ENCODE measurements at regions not wholly inside any gene's neighbourhood (a gene's known extent, or its start where the extent isn't known, plus 50 kb on each side); places are given as distances from the start of the nearest gene placed in this dataset.
"Not testable (repeated sequence)": the region's sequence is repeated elsewhere in the genome, so short reads cannot be mapped to it uniquely, and the experiment has no call there.

GRCh38 chrX:52271206-52271605 is 86.5 kb downstream of the MAGED4 start:
- H3K9me3 Mint-ChIP-seq, result peaks cover 0 to 3% (median 0%) of the 10 kb centered on the region in 7 donors
- no peak overlapping the region for H3K4me3 ChIP-seq (ENCODE audit: low read depth, low read length)
- no peak overlapping the region for H3K27ac Mint-ChIP-seq
- H3K9me3 ChIP-seq (ENCODE audit: control insufficient read depth in 2 of 2, low read length in 2 of 2), result no peaks in the 10 kb centered on the region
- no peaks in the 10 kb centered on the region for H3K4me1 ChIP-seq (ENCODE audit: control insufficient read depth, insufficient read depth, low read length, poor library complexity, severe bottlenecking)
- no peaks in the 10 kb centered on the region for H3K36me3 Mint-ChIP-seq
- ATAC-seq (ENCODE audit: low read depth in 2 of 2) (no peak), DNase-seq (peak in 1 of 3 donors; percentile 12)
- no peak overlapping the region for H3K27ac ChIP-seq (ENCODE audit: insufficient read depth, low read length, poor library complexity, severe bottlenecking)
- H3K36me3 ChIP-seq (ENCODE audit: control insufficient read depth, insufficient read depth, low read length), result no peaks in the 10 kb centered on the region
- no peaks in the 10 kb centered on the region for H3K4me1 Mint-ChIP-seq
- H3K27me3 Mint-ChIP-seq, result peaks cover 13% of the 10 kb centered on the region
- no peak overlapping the region for H3K4me3 Mint-ChIP-seq
- H3K27me3 ChIP-seq (ENCODE audit: control insufficient read depth, insufficient read depth, low read length), result no peaks in the 10 kb centered on the region

DNA sequence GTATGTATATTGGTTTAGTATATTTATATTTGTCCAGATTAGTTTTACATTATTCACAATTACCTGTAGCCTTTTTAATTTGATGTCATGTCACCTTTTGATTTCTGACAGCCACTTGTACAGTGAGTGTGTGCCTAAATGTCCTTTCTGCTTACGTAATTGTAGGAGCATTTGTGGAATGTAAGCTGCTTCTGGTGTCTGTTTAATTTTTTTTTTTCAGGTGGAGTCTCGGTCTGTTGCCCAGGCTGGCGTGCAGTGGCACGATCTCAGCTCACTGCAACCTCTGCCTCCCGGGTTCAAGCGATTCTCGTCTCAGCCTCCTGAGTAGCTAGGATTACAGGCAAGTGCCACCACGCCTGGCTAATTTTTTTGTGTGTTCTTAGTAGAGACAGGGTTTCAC is 91.2 kb upstream of the XAGE2 start:
- H3K9me3 Mint-ChIP-seq, result no peaks in the 10 kb centered on the region

GRCh38 chrX:52280812-52281211 is 88.0 kb upstream of the XAGE2 start:
- Mint-ChIP-seq H3K27ac (no peak overlapping the region), H3K36me3 (no peaks in the 10 kb centered on the region), H3K4me1 (no peaks in the 10 kb centered on the region), H3K9me3 (peaks cover 0 to 3% (median 0%) of the 10 kb centered on the region in 7 donors), H3K27me3 (peaks cover 11% of the 10 kb centered on the region), H3K4me3 (no peak overlapping the region)
- no peaks in the 10 kb centered on the region for H3K27me3 ChIP-seq (ENCODE audit: control insufficient read depth, insufficient read depth, low read length)
- peaks cover 0 to 4% of the 10 kb centered on the region in 2 experiments for H3K9me3 ChIP-seq (ENCODE audit: control insufficient read depth in 2 of 2, low read length in 2 of 2)
- ATAC-seq (ENCODE audit: low read depth in 2 of 2) (no peak), DNase-seq (no peak)
- no peak overlapping the region for H3K27ac ChIP-seq (ENCODE audit: insufficient read depth, low read length, poor library complexity, severe bottlenecking)
- H3K4me1 ChIP-seq (ENCODE audit: control insufficient read depth, insufficient read depth, low read length, poor library complexity, severe bottlenecking), result no peaks in the 10 kb centered on the region
- H3K36me3 ChIP-seq (ENCODE audit: control insufficient read depth, insufficient read depth, low read length), result no peaks in the 10 kb centered on the region
- no peak overlapping the region for H3K4me3 ChIP-seq (ENCODE audit: low read depth, low read length)

More for the DNA sequence above, 91.2 kb upstream of the XAGE2 start:
- no peak overlapping the region for H3K27ac Mint-ChIP-seq
- no peak overlapping the region for H3K4me3 Mint-ChIP-seq
- H3K4me1 Mint-ChIP-seq, result no peaks in the 10 kb centered on the region
- Histone ChIP-seq H3K27me3 (ENCODE audit: control insufficient read depth, insufficient read depth, low read length) (no peaks in the 10 kb centered on the region), H3K9me3 (ENCODE audit: control insufficient read depth in 2 of 2, low read length in 2 of 2) (peaks cover 0 to 4% of the 10 kb centered on the region in 2 experiments), H3K4me1 (ENCODE audit: control insufficient read depth, insufficient read depth, low read length, poor library complexity, severe bottlenecking) (no peaks in the 10 kb centered on the region), H3K27ac (ENCODE audit: insufficient read depth, low read length, poor library complexity, severe bottlenecking) (no peak overlapping the region), H3K36me3 (ENCODE audit: control insufficient read depth, insufficient read depth, low read length) (no peaks in the 10 kb centered on the region), H3K4me3 (ENCODE audit: low read depth, low read length) (no peak overlapping the region)
- ATAC-seq (ENCODE audit: low read depth in 2 of 2) (no peak), DNase-seq (no peak)
- H3K36me3 Mint-ChIP-seq, result no peaks in the 10 kb centered on the region
- peaks cover 14% of the 10 kb centered on the region for H3K27me3 Mint-ChIP-seq

DNA sequence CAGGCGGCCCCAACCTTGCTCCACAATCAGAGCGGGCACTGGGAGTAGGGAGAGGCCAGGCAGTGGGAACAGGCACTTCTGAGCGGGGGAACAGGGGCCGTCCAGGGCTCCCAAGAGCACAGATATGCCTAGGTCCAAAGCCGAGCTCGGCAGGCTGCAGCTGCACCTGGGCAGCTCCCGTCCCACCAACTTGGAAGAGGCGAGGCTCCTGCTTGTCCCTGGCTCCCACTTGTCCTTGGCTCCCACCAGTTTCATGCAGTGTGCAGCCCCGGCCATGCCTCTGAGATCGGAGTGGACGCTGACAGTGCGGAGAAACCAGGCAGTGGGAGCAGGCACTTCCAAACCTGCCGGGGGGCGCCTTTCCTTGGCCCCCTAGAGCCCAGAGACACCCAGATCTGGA is 84.0 kb upstream of the XAGE2 start:
- no peak for DNase-seq
- peaks cover 0 to 4% of the 10 kb centered on the region in 2 experiments for H3K9me3 ChIP-seq (ENCODE audit: control insufficient read depth in 2 of 2, low read length in 2 of 2)
- Mint-ChIP-seq H3K4me1 (no peaks in the 10 kb centered on the region), H3K27ac (no peak overlapping the region), H3K4me3 (no peak overlapping the region), H3K27me3 (no peaks in the 10 kb centered on the region), H3K36me3 (no peaks in the 10 kb centered on the region), H3K9me3 (peaks cover 0 to 4% (median 0%) of the 10 kb centered on the region in 7 donors)
- H3K27ac ChIP-seq (ENCODE audit: insufficient read depth, low read length, poor library complexity, severe bottlenecking), result no peak overlapping the region
- no peaks in the 10 kb centered on the region for H3K27me3 ChIP-seq (ENCODE audit: control insufficient read depth, insufficient read depth, low read length)
- no peaks in the 10 kb centered on the region for H3K4me1 ChIP-seq (ENCODE audit: control insufficient read depth, insufficient read depth, low read length, poor library complexity, severe bottlenecking)
- no peak for ATAC-seq (ENCODE audit: low read depth in 2 of 2)
- no peaks in the 10 kb centered on the region for H3K36me3 ChIP-seq (ENCODE audit: control insufficient read depth, insufficient read depth, low read length)
- H3K4me3 ChIP-seq (ENCODE audit: low read depth, low read length), result no peak overlapping the region

GRCh38 chrX:52298968-52299367 is 69.9 kb upstream of the XAGE2 start:
- not testable (repeated sequence) for H3K4me3 Mint-ChIP-seq; DNase-seq; H3K27me3 ChIP-seq (ENCODE audit: control insufficient read depth, insufficient read depth, low read length); H3K4me1 ChIP-seq (ENCODE audit: control insufficient read depth, insufficient read depth, low read length, poor library complexity, severe bottlenecking); H3K9me3 Mint-ChIP-seq; H3K36me3 Mint-ChIP-seq; ATAC-seq (ENCODE audit: low read depth in 2 of 2); H3K36me3 ChIP-seq (ENCODE audit: control insufficient read depth, insufficient read depth, low read length); H3K9me3 ChIP-seq (ENCODE audit: control insufficient read depth in 2 of 2, low read length in 2 of 2); H3K4me3 ChIP-seq (ENCODE audit: low read depth, low read length); H3K27ac Mint-ChIP-seq; H3K4me1 Mint-ChIP-seq; H3K27me3 Mint-ChIP-seq; H3K27ac ChIP-seq (ENCODE audit: insufficient read depth, low read length, poor library complexity, severe bottlenecking)

GRCh38 chrX:52308532-52308931 is 60.3 kb upstream of the XAGE2 start:
- not testable (repeated sequence) for H3K4me1 ChIP-seq (ENCODE audit: control insufficient read depth, insufficient read depth, low read length, poor library complexity, severe bottlenecking); H3K9me3 ChIP-seq (ENCODE audit: control insufficient read depth in 2 of 2, low read length in 2 of 2); H3K4me3 Mint-ChIP-seq; H3K4me1 Mint-ChIP-seq; H3K9me3 Mint-ChIP-seq; H3K27me3 Mint-ChIP-seq; H3K27ac ChIP-seq (ENCODE audit: insufficient read depth, low read length, poor library complexity, severe bottlenecking); ATAC-seq (ENCODE audit: low read depth in 2 of 2); H3K4me3 ChIP-seq (ENCODE audit: low read depth, low read length); DNase-seq; H3K27ac Mint-ChIP-seq; H3K36me3 ChIP-seq (ENCODE audit: control insufficient read depth, insufficient read depth, low read length); H3K36me3 Mint-ChIP-seq; H3K27me3 ChIP-seq (ENCODE audit: control insufficient read depth, insufficient read depth, low read length)

Data from CD4-positive, CD25-positive, alpha-beta regulatory T cell (primary cell).